CD4-positive, alpha-beta T cell (primary cell): ENCODE measurements at regions not wholly inside any gene's neighbourhood (a gene's known extent, or its start where the extent isn't known, plus 50 kb on each side); places are given as distances from the start of the nearest gene placed in this dataset.
"Not testable (repeated sequence)": the region's sequence is repeated elsewhere in the genome, so short reads cannot be mapped to it uniquely, and the experiment has no call there.

ENCODE experiments used
- ATAC-seq: fragments of 200-7000 bp; cut with Tn5 transposase; one replicate; pipeline ENCODE4 v1.10.0; 2022; ENCODE audit warnings: mild to moderate bottlenecking; ENCODE audit not compliant: poor library complexity
- CTCF ChIA-PET: fragments of 350-600 bp; sonication (Branson Sonifier 250); formaldehyde crosslinking; loops from one replicate; lab custom pipeline; 2021; ENCODE audit warnings: antibody characterized with exemption, inconsistent platforms; lab: Charles Lee
- POLR2A ChIA-PET: fragments of 350-600 bp; sonication (Branson Sonifier 250); formaldehyde crosslinking; loops from one replicate; lab custom pipeline; 2021; ENCODE audit warnings: antibody characterized with exemption, inconsistent platforms; lab: Charles Lee
- DNase-seq, 14 experiments: peaks; one replicate each; pipeline ENCODE4 v3.0.0-alpha.2; 2013 to 2020; ENCODE audit warnings: mixed read lengths in 2 of 14
- H3K27ac ChIP-seq, 2 donors: one replicate each; pipeline versions ENCODE4 v1.5.1 to v1.7.0; 2013; ENCODE audit warnings: low read length in 2 of 2, low read depth in 1 of 2, mild to moderate bottlenecking in 1 of 2
- H3K27me3 ChIP-seq, 2 experiments: 1 replicate in 1 of 2; 2 replicates in 1 of 2; pipeline versions ENCODE4 v1.6.1 to v1.7.0; 2013; ENCODE audit warnings: low read length in 2 of 2, control low read depth in 1 of 2, mild to moderate bottlenecking in 1 of 2, moderate library complexity in 1 of 2; ENCODE audit not compliant: insufficient read depth in 2 of 2, control insufficient read depth in 1 of 2
- H3K36me3 ChIP-seq: one replicate; pipeline ENCODE4 v1.6.1; 2013; ENCODE audit warnings: low read length, control low read depth; ENCODE audit not compliant: insufficient read depth
- H3K4me1 ChIP-seq: one replicate; pipeline ENCODE4 v1.6.1; 2013; ENCODE audit warnings: low read length, control low read depth; ENCODE audit not compliant: insufficient read depth
- H3K4me3 ChIP-seq: one replicate; pipeline ENCODE4 v1.5.1; 2013; ENCODE audit warnings: mild to moderate bottlenecking, low read length, moderate library complexity
- H3K9me3 ChIP-seq, 2 experiments: 1 replicate in 1 of 2; 2 replicates in 1 of 2; pipeline versions ENCODE4 v1.6.1 to v1.7.0; 2013; ENCODE audit warnings: low read length in 2 of 2, mild to moderate bottlenecking in 2 of 2, control low read depth in 1 of 2, moderate library complexity in 1 of 2; ENCODE audit not compliant: control insufficient read depth in 1 of 2, insufficient read depth in 1 of 2
- H3K27ac Mint-ChIP-seq: one replicate; pipeline ENCODE4 v1.8.0; 2020; ENCODE audit warnings: mixed read lengths
- H3K27me3 Mint-ChIP-seq: one replicate; pipeline ENCODE4 v1.8.0; 2021; ENCODE audit warnings: mixed read lengths
- H3K36me3 Mint-ChIP-seq: one replicate; pipeline ENCODE4 v1.8.0; 2021; ENCODE audit warnings: low read depth, mixed read lengths
- H3K4me1 Mint-ChIP-seq: one replicate; pipeline ENCODE4 v1.8.0; 2021; ENCODE audit warnings: low read depth, mixed read lengths
- H3K4me3 Mint-ChIP-seq: one replicate; pipeline ENCODE4 v1.8.0; 2020; ENCODE audit warnings: mild to moderate bottlenecking, mixed read lengths
- H3K9me3 Mint-ChIP-seq: one replicate; pipeline ENCODE4 v1.8.0; 2020; ENCODE audit warnings: mixed read lengths
- CTCF ChIP-seq: fragments of 200-600 bp; IDR thresholded peaks from one replicate; pipeline ENCODE4 v1.8.0; 2022; ENCODE audit warnings: antibody characterized with exemption, mild to moderate bottlenecking
- intact Hi-C, 2 experiments: fragments of 100-400 bp; cut with DNase I in 1 of 2; cut with micrococcal nuclease in 1 of 2; formaldehyde crosslinking; loops; one replicate each; pipeline versions ENCODE4 v1.15.1 to v1.9.0; 2023 to 2025; cut with DNase I, micrococcal nuclease

- no peak for ATAC-seq
These were observed 250.0 kb downstream of the ABCC12 start for GRCh38 chr16:47905771-47906170.

GRCh38 chr16:47904691-47905090 lies 251.1 kb downstream of the ABCC12 start:
- H3K36me3 Mint-ChIP-seq, result no peaks in the 10 kb centered on the region
- no peak overlapping the region for H3K27ac Mint-ChIP-seq
- H3K27me3 Mint-ChIP-seq, result no peaks in the 10 kb centered on the region
- no peaks in the 10 kb centered on the region for H3K4me1 ChIP-seq
- H3K9me3 Mint-ChIP-seq, result no peaks in the 10 kb centered on the region
- H3K4me3 Mint-ChIP-seq, result no peak overlapping the region
- TF ChIP-seq CTCF, result no peak
- H3K27me3 ChIP-seq, result no peaks in the 10 kb centered on the region
- no peaks in the 10 kb centered on the region for H3K9me3 ChIP-seq
- no peaks in the 10 kb centered on the region for H3K4me1 Mint-ChIP-seq
- H3K27ac ChIP-seq, result no peak overlapping the region
- H3K36me3 ChIP-seq, result no peaks in the 10 kb centered on the region
- CTCF ChIA-PET, result no interaction called here
- H3K4me3 ChIP-seq, result no peak overlapping the region
- DNase-seq (no peak), ATAC-seq (no peak)
- POLR2A ChIA-PET, result no interaction called here
- intact Hi-C loops, result no loop called here

More at GRCh38 chr16:47905771-47906170, 250.0 kb downstream of the ABCC12 start:
- ChIA-PET POLR2A (no interaction called here), CTCF (no interaction called here)
- Histone ChIP-seq H3K4me3 (no peak overlapping the region), H3K36me3 (no peaks in the 10 kb centered on the region), H3K4me1 (no peaks in the 10 kb centered on the region), H3K9me3 (peaks cover 0 to 6% of the 10 kb centered on the region in 2 experiments), H3K27me3 (no peaks in the 10 kb centered on the region), H3K27ac (no peak overlapping the region)
- no peaks in the 10 kb centered on the region for H3K9me3 Mint-ChIP-seq
- no peaks in the 10 kb centered on the region for H3K36me3 Mint-ChIP-seq
- no peaks in the 10 kb centered on the region for H3K27me3 Mint-ChIP-seq
- no peak for DNase-seq
- intact Hi-C loops, result no loop called here
- H3K4me3 Mint-ChIP-seq, result no peak overlapping the region
- H3K4me1 Mint-ChIP-seq, result no peaks in the 10 kb centered on the region
- no peak for TF ChIP-seq CTCF
- H3K27ac Mint-ChIP-seq, result no peak overlapping the region

GRCh38 chr16:47903470-47903869 lies 252.3 kb downstream of the ABCC12 start:
- intact Hi-C loops, result no loop called here
- peaks cover 3% of the 10 kb centered on the region for H3K9me3 Mint-ChIP-seq
- ChIA-PET POLR2A (no interaction called here), CTCF (no interaction called here)
- no peaks in the 10 kb centered on the region for H3K4me1 Mint-ChIP-seq
- H3K27me3 Mint-ChIP-seq, result no peaks in the 10 kb centered on the region
- Histone ChIP-seq H3K27ac (no peak overlapping the region), H3K4me1 (no peaks in the 10 kb centered on the region), H3K4me3 (no peak overlapping the region), H3K9me3 (no peaks in the 10 kb centered on the region), H3K36me3 (no peaks in the 10 kb centered on the region), H3K27me3 (no peaks in the 10 kb centered on the region)
- H3K27ac Mint-ChIP-seq, result no peak overlapping the region
- H3K36me3 Mint-ChIP-seq, result no peaks in the 10 kb centered on the region
- no peak for TF ChIP-seq CTCF
- H3K4me3 Mint-ChIP-seq, result no peak overlapping the region
- ATAC-seq (no peak), DNase-seq (no peak)

GRCh38 chr16:47897105-47897504 lies 258.7 kb downstream of the ABCC12 start:
- POLR2A ChIA-PET, H3K4me3 ChIP-seq, CTCF ChIA-PET, H3K27me3 ChIP-seq, DNase-seq, H3K36me3 ChIP-seq, H3K9me3 Mint-ChIP-seq, ATAC-seq, H3K4me3 Mint-ChIP-seq, H3K36me3 Mint-ChIP-seq, H3K27ac ChIP-seq, H3K4me1 Mint-ChIP-seq, H3K9me3 ChIP-seq, H3K4me1 ChIP-seq, intact Hi-C loops, H3K27ac Mint-ChIP-seq, H3K27me3 Mint-ChIP-seq: not testable (repeated sequence)
